NCI-H2029 treated with DMSO at 0.1 percent for 48 hours (cell line): ENCODE measurements at regions not wholly inside any gene's neighbourhood (a gene's known extent, or its start where the extent isn't known, plus 50 kb on each side); places are given as distances from the start of the nearest gene placed in this dataset.
"Not testable (repeated sequence)": the region's sequence is repeated elsewhere in the genome, so short reads cannot be mapped to it uniquely, and the experiment has no call there.

ENCODE experiments used
- DNase-seq: peaks from one replicate; lab custom pipeline; 2025; lab: John Stamatoyannopoulos, UW

GRCh38 chr14:55767286-55767685 is 187.3 kb downstream of the KTN1 start:
- DNase-seq, result no peak

- no peak for DNase-seq
These were observed 189.9 kb downstream of the KTN1 start for GRCh38 chr14:55769877-55770276.

DNA sequence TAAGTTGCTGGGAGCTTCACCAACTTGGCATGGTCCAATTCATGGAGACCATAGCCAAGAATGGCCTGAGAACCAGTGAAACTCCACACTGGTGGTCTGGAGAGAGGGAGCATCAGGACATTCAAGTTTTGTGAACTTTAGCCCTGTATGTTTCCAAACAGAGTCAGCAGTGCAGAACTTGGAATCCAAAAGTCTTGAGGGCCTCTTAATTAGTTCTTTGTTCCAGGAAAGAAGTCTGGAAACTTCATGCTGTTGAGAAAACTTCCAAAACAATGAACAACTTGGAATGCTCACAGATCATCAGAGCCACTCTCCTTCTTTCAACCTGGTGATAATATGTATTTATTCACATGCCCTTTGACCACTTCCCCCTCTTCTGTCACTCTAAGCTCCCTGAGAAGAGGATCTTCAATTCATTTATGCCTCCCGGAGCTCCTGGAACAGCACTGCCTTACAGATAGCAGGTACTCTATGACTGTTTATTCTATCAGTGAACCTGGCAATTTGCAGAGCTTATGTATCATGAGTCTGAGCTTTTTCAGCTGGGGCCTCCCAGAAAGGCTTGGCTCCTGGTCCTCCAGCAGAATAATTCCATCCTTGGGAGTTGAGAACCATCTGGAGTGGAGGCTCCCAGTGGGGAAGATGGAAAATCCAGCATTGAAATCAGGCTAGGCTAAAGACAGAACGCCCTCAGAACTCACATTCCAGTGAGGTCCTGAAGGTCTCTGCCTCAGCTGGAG is 191.4 kb downstream of the KTN1 start:
- DNase-seq, result no peak

- DNase-seq, result no peak
These were observed 192.5 kb downstream of the KTN1 start for GRCh38 chr14:55772486-55772885.

- DNase-seq, result no peak
These were observed 193.3 kb downstream of the KTN1 start for GRCh38 chr14:55773312-55773711.

GRCh38 chr14:55773984-55774545 is 194.1 kb downstream of the KTN1 start:
- no peak for DNase-seq

DNA sequence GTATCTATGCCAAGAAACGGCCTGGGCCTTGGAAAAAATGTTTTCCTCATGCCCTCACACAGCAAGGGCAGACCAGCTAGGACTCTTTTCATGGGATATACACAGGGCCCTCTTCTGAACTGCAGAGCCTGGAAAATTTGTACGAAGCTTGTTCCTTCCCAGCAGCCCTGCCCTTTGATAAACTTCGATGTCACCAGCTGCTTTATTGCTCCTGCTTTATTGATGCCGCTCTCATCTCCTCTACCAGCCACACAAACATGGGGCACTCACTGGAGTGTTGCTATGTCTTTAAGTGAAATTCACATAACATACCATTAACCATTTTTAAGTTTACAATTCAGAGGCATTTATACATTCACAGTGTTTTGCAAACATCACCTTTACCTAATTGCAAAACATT is 197.9 kb downstream of the KTN1 start:
- DNase-seq, result no peak

- DNase-seq, result no peak
These were observed 200.3 kb downstream of the KTN1 start for GRCh38 chr14:55780156-55780946.

GRCh38 chr14:55781046-55781445 is 201.0 kb downstream of the KTN1 start:
- DNase-seq, result no peak

- no peak for DNase-seq
These were observed 202.2 kb downstream of the KTN1 start for GRCh38 chr14:55782166-55782565.

DNA sequence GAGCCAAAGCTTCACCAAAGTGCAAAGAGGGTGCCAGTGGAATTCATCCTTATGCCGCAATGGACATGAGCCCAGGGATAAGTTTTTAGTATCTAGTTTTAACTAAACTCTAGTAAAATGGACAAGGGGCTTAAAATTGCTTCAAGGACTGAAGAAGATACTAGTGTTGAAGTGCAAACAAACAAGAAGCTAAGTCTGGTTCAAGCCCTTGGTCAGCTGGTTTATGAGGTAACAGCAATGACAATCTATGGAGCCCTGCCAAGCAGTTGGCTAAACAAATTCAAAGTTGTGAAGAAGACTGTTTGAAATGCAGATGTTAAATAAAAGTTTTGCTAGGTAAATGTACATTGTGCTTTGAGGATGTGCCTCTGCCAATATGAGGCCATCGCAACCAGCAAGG is 209.4 kb downstream of the KTN1 start:
- DNase-seq, result no peak

DNA sequence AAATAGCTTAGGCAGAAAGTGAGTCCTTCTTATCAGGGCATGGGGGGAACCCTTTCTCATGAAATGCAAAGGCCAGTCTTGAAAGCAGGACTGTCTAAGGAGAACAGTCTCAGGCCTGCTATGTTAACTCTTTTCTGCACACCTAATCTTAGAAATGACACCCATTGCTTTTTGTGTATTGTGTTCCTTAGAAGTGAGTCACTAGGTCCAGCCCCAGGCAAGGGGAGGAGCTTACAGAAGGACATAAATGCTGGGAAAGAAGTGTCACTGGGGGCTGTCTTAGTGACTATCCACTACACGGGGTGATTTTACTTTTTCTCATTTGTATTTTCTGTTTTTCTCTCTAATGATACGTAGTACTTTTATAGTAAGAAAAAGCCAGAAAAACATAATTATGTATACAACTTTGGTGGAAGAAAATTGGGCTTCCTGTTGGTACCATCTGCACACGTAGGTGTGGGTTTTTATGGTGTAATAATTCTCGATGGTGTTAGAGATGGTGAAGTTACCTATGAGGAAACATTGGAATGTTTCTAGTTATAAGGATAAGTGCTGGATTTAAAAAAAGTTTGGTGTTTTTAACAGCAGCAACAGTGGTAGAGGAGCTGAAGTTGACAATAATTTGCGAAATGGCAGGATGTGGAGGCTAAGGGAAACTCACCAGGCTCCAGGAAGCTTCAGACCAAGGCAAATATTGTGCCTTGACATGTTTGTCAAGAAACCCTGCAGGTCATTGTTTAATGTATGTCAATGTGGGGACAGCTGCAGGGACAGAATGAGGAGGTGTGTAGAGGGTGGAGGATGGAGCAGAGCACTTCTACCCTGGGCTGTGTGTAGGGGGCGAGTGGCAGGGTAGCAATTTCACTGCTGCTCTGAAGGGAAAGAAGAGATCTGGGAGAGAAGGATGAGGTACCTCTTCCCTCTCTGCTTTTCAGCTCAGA is 214.9 kb downstream of the KTN1 start:
- DNase-seq, result no peak

DNA sequence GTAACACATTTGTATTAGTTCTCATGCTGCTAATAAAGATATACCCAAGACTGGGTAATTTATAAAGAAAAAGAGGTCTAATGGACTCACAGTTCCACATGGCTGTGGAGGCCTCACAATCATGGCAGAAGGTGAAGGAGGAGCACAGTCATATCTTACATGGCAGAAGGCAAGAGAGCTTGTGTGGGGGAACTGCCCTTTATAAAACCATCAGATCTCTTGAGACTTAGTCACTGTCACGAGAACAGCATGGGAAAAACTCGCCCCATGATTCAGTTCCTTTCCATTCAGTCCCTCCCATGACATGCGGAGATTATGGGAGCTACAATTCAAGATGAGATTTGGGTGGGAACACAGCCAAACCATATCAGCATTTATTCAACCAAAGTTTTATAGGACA is 216.5 kb downstream of the KTN1 start:
- not testable (repeated sequence) for DNase-seq

DNA sequence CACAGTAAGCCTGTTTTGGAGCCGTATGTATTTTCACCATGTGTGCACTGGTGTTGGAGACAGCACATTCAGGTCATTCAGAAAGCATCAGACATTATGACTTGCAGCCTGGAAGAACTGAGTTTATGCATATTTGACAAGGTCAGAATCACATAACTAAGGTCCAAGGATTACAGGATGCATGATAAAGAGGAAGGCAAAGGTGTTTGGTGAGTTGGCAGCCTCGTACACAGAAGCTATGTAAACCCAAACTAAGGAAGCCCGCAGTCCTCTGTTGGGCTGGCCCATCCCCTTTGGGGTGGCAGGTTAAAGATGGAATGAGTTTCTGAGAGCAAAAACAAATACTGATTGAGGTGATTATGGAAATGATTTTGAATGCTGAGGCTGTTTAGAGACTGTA is 218.4 kb downstream of the KTN1 start:
- DNase-seq, result no peak

DNA sequence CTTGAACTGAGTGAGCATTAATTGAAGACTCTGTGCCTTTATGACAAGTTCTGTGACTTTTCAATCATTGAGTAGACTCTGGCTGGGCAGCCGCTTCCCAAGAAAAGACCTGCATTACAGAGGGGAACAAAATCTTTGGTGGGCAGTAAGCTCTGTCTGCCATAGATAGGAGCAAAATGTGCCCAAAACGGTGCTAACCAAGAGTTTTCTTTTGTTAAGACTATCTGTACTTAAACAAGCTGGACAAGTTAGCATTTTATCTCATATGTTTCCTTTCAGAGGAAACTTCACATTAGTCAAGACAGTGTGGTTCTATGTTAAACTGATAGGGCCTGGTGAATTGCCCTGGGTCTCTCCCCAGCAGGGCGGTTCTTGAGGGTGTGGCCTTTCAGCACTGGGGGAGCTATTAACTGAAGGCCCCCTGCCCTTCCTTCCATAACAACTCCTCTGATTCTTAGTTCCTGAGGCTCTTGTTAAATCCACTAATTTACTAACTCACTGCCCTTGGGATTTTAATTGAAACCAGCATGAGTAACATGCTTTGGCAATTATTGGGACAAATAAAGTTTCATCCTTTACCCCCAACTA is 219.6 kb downstream of the KTN1 start:
- DNase-seq, result no peak

DNA sequence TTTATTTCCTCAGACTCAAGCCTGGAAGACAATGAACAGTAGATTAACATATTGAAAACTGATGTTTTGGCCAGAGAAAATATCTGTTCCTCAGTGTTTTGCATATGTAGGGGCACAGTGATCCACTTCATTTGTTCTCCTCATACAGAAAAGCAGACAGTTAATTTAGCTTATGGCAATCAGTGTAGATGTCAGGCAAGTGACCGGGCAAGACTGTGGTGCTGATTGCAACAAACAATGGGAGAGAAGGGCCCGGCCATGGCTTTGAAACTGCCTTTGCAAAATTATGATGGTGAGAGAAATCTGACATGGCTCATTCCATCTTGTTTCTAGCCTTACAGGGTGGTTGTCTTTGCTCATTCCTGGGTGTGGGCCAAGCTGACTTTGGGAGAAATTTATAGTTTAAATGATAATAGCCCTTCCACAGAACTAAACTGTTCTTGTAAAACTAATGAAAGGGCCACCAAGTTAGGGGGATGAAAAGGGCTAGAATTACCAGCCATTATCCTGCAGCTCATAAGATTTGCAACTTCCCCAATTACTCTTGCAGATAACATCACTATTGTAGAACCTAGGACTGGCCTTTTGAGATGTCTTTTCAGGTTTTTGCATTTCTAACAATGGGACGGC is 220.3 kb downstream of the KTN1 start:
- no peak for DNase-seq

DNA sequence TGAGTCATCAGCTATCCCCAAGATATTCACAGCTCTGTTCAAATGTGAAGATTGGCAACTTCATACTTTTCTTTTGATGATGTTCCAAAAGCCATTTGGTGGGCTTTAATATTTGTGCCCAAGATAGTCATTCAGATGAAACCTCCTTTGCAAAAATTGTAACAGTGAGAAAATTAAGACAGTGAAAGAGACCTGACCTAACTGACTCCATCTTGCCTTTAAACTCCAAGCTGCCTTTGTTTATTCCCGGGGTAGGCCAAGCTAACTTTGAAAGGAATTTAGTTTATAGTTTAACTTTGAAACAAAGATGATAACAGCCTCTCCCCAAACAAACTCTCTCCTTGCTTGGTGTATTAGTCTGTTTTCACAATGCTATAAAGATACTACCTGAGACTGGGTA is 221.1 kb downstream of the KTN1 start:
- DNase-seq, result no peak

DNA sequence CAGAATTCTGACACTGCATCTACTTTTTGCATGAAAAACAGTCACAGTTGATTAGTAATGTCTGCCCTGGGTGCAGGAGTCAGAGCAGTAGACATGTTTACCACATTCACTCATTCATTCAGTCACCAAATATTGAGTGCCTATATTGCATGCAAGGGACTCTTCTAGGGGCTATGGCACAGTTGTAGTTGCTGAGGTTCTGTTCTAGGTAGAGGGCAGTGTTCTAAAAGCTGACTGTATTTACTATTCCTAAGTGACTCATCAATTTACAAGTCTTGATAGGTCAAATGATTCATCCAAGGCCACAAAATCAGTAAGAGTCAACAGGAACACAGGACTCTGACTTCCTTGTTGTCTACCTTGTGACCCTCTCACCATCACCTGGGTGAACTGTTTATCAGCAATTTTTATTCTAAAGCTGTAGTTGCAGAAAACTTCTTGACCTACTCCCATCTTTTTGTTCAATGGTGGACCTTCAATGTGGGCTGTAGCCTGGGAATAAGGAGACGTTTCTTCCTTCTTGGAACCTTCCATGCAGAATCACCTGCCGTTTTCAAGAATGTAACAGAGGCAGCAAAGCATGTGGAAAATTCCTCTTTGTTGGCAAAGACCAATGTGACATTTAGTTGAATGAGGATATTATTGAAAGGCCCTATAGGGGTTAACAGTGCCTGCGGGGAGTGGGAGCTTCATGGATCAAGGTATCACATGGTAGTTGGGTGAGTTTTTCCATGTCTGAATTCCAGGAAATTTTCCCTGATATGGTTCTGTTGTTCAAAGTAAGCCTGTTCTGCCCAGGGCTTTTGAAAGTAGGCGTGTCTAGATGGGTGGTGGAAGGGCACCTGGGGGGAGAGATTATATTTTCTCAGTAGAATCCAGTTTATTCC is 223.2 kb downstream of the KTN1 start:
- no peak for DNase-seq

GRCh38 chr14:55803873-55804553 is 224.0 kb downstream of the KTN1 start:
- no peak for DNase-seq

DNA sequence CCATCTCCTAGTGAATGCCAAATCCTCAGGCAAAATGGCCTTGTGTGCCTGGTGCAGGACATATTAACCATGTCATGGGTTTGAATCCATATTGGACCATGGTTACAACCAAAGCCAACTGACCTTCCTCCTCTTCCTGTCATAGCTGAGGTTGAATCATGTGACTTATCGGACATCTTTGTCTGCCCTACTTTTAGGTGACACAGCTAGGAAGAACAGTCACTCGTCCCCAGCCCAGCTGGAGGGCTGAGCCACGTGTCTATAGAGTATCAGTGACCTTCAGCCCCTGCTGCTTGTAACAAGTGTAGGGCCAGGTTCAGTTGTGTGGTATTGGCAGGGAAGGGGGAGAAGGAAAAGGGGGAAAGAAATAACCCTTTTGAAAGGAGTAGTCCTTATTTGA is 225.2 kb downstream of the KTN1 start:
- DNase-seq, result no peak
